ENCODE measurements at regions not wholly inside any gene's neighbourhood (a gene's known extent, or its start where the extent isn't known, plus 50 kb on each side); places are given as distances from the start of the nearest gene placed in this dataset.

DNA sequence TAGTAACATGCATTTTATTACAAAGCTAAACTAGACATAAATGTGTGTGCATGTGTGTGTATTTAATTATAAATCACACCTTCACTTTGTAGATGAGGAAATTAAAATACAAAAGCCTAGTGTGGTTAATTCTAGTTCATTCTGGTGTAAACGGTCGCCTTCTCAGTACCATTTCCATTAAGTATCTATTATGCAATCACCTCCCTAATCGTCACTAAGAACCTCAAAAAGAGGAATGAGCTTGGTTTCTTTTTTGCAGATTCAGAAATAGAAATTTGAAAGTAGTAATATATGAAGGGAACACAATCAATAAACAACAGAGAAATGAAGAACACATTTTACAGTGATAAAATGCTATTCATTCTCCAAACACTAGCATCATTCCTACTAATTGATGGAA, 233.2 kb downstream of the ZBBX start:
- Histone ChIP-seq H3K4me3 (no peak overlapping the region), H3K4me1 (no peaks in the 10 kb centered on the region), H3K9me3 (no peaks in the 10 kb centered on the region), H3K27ac (no peak overlapping the region), H3K27me3 (no peaks in the 10 kb centered on the region), H3K36me3 (no peaks in the 10 kb centered on the region)
- no peak for TF ChIP-seq CTCF (IDR thresholded peaks at IDR 0.05)
- no peak for DNase-seq (ENCODE audit: low spot score)

- Histone ChIP-seq H3K36me3 (no peaks in the 10 kb centered on the region), H3K4me1 (no peaks in the 10 kb centered on the region), H3K27ac (no peak overlapping the region), H3K9me3 (no peaks in the 10 kb centered on the region), H3K4me3 (no peak overlapping the region), H3K27me3 (no peaks in the 10 kb centered on the region)
- DNase-seq (ENCODE audit: low spot score) = no peak
- no peak for TF ChIP-seq CTCF (IDR thresholded peaks at IDR 0.05)
Measured at GRCh38 chr3:167125612-167126407, 254.3 kb downstream of the ZBBX start.

DNA sequence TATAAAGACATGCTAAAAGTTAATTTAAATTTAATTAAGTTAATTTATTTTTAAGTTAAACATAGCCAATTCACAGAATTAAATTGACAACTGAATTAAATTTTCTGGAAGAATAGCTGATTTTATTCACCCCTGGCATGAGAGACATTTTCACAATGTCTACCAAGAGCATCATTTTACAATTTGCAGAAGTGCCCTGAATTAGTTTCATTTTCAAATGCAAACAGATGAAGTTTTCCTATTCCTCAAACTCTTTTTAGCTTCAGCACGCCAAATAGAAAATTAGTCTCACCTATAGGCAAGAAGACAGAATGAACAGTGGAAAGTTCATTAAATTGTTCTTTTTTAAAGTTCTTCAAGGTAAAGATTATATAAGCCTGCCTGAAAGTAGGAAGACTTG, 259.3 kb downstream of the ZBBX start:
- Histone ChIP-seq H3K27me3 (no peaks in the 10 kb centered on the region), H3K4me3 (no peak overlapping the region), H3K4me1 (no peaks in the 10 kb centered on the region), H3K27ac (no peak overlapping the region), H3K9me3 (no peaks in the 10 kb centered on the region), H3K36me3 (no peaks in the 10 kb centered on the region)
- DNase-seq (ENCODE audit: low spot score) = no peak
- no peak for TF ChIP-seq CTCF (IDR thresholded peaks at IDR 0.05)

- Histone ChIP-seq H3K36me3 (no peaks in the 10 kb centered on the region), H3K27ac (no peak overlapping the region), H3K4me1 (no peaks in the 10 kb centered on the region), H3K4me3 (no peak overlapping the region), H3K9me3 (no peaks in the 10 kb centered on the region), H3K27me3 (no peaks in the 10 kb centered on the region)
- no peak for TF ChIP-seq CTCF (IDR thresholded peaks at IDR 0.05)
- DNase-seq (ENCODE audit: low spot score) = no peak
Measured at GRCh38 chr3:167116120-167116922, 263.8 kb downstream of the ZBBX start.

GRCh38 chr3:167115331-167115934, 264.7 kb downstream of the ZBBX start:
- H3K9me3 ChIP-seq = no peaks in the 10 kb centered on the region
- no peaks in the 10 kb centered on the region for H3K27me3 ChIP-seq

More at GRCh38 chr3:167115331-167115934, 264.7 kb downstream of the ZBBX start:
- no peak for DNase-seq (ENCODE audit: low spot score)
- Histone ChIP-seq H3K27ac (no peak overlapping the region), H3K4me1 (no peaks in the 10 kb centered on the region), H3K4me3 (no peak overlapping the region), H3K36me3 (no peaks in the 10 kb centered on the region)
- TF ChIP-seq CTCF (IDR thresholded peaks at IDR 0.05) = no peak
